HUES48 (cell line): ENCODE measurements at regions not wholly inside any gene's neighbourhood (a gene's known extent, or its start where the extent isn't known, plus 50 kb on each side); places are given as distances from the start of the nearest gene placed in this dataset.

Source experiments
- H3K27ac ChIP-seq: one replicate; pipeline ENCODE4 v1.7.0; 2013; ENCODE audit warnings: low read depth, low read length, inconsistent platforms
- H3K27me3 ChIP-seq: 2 replicates; pipeline ENCODE4 v1.6.1; 2013; ENCODE audit warnings: mild to moderate bottlenecking, low read length; ENCODE audit not compliant: control insufficient read depth, insufficient read depth
- H3K36me3 ChIP-seq: 2 replicates; pipeline ENCODE4 v1.6.1; 2013; ENCODE audit warnings: low read length; ENCODE audit not compliant: control insufficient read depth, insufficient read depth
- H3K4me1 ChIP-seq: 2 replicates; pipeline ENCODE4 v1.6.1; 2013; ENCODE audit warnings: mild to moderate bottlenecking, low read length; ENCODE audit not compliant: control insufficient read depth, insufficient read depth
- H3K4me3 ChIP-seq: 2 replicates; pipeline ENCODE4 v1.5.1; 2013; ENCODE audit warnings: mild to moderate bottlenecking, low read depth, low read length
- H3K9ac ChIP-seq: 2 replicates; pipeline ENCODE4 v1.6.1; 2013; ENCODE audit warnings: mild to moderate bottlenecking, low read depth, low read length, moderate library complexity
- H3K9me3 ChIP-seq: 2 replicates; pipeline ENCODE4 v1.6.1; 2013; ENCODE audit warnings: low read length; ENCODE audit not compliant: control insufficient read depth, insufficient read depth

DNA sequence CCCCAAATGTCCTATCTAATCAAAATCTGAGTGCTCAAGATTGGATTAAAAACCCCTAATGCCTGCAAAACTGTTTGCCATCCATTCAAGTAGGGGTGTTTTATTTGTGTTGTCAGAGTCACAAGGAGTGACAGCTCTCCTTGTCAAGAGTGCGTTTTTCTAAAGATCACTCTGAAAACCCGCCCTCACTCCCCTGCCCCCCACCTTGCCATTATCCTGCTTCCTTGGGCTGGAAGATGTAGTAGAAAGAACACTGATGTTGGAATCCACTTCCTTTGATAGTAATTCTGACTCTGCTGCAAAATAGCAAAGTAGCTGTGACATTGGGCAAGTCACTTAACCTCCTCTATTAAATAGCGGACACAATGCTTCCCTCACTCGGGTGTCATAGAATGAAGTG is 155.6 kb downstream of the TSN start:
- H3K9ac ChIP-seq, result no peak overlapping the region
- H3K4me3 ChIP-seq, result no peak overlapping the region
- H3K36me3 ChIP-seq, result no peaks in the 10 kb centered on the region
- H3K4me1 ChIP-seq, result no peaks in the 10 kb centered on the region
- no peaks in the 10 kb centered on the region for H3K9me3 ChIP-seq
- no peaks in the 10 kb centered on the region for H3K27me3 ChIP-seq
- no peak overlapping the region for H3K27ac ChIP-seq

DNA sequence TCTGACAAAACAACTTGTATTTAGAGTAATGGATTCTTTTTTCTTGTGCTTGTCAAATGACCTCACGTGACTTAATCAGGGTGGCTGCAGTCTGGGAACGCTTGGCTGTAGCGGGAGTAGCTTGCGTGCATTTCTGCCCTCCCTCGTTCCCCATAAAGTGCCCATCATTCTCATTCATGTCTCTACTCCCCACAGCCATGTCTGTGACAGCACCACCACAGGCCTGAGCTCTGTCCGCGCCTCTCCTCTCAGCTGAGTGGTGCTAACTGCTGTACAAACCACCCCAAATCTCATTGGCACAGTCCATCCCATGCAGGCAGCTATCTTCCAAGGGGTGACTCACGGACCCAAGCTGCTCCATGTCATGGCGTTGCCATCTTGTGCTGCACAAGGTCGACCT is 161.7 kb downstream of the TSN start:
- no peak overlapping the region for H3K9ac ChIP-seq
- H3K9me3 ChIP-seq, result no peaks in the 10 kb centered on the region
- H3K36me3 ChIP-seq, result no peaks in the 10 kb centered on the region
- no peaks in the 10 kb centered on the region for H3K27me3 ChIP-seq
- no peaks in the 10 kb centered on the region for H3K4me1 ChIP-seq
- no peak overlapping the region for H3K27ac ChIP-seq
- no peak overlapping the region for H3K4me3 ChIP-seq

DNA sequence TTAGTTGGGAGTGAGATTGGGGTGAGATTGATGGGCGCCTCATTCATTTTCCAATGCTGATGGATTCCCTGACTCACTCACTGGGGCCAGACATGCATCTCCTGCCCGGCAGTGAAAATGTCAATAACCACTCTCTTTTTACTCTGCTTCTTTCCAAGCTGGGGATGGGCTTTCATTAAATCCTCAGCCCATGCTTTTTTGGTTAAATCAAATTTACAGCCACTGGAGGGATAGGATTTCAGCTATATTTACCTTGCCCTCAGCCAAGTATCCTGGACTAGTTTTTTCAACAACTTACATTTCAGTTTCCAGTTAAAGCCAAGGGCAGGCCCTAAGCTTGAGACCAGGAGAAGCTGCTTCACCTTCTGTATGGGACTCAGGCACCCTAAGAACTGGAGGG is 162.8 kb downstream of the TSN start:
- Histone ChIP-seq H3K9me3 (no peaks in the 10 kb centered on the region), H3K27me3 (no peaks in the 10 kb centered on the region), H3K27ac (no peak overlapping the region), H3K4me3 (no peak overlapping the region), H3K36me3 (no peaks in the 10 kb centered on the region), H3K9ac (no peak overlapping the region), H3K4me1 (no peaks in the 10 kb centered on the region)

DNA sequence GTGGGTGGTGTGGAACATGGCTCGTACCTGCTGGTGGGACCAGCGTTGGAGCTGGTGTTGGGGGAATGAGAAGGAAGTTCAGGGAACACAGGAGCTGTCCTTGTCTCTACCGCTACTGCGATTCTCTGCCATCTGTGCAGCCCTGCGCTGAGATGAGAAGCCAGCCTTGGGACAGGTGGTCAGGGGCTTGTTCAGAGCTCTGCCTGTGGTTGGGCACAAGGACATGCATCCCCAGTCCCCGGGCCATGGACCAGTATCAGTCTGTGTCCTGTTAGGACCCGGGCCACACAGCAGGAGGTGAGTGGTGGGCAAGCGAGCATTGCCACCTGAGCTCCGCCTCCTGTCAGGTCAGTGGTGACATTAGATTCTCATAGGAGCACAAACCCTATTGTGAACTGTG is 164.4 kb downstream of the TSN start:
- Histone ChIP-seq H3K27ac (no peak overlapping the region), H3K4me3 (no peak overlapping the region), H3K4me1 (no peaks in the 10 kb centered on the region), H3K9ac (no peak overlapping the region), H3K27me3 (no peaks in the 10 kb centered on the region), H3K36me3 (no peaks in the 10 kb centered on the region), H3K9me3 (no peaks in the 10 kb centered on the region)

DNA sequence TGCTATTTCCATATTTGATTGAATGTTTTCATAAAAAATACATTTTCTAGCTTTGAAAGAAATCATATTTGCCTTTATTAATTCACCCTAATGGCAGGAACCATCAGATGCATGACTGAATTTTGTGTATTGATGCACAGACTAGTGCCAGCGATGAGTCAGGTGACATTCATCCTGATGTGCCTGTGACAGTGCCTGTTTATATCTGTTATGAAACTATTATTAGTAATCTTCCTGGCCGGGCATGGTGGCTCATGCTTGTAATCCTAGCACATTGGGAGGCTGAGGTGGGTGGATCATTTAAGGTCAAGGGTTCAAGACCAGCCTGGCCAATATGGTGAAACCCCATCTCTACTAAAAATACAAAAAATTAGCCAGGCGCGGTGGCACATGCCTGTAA is 170.0 kb downstream of the TSN start:
- Histone ChIP-seq H3K9ac (no peak overlapping the region), H3K27me3 (no peaks in the 10 kb centered on the region), H3K4me1 (no peaks in the 10 kb centered on the region), H3K36me3 (no peaks in the 10 kb centered on the region), H3K9me3 (no peaks in the 10 kb centered on the region), H3K4me3 (no peak overlapping the region), H3K27ac (no peak overlapping the region)

DNA sequence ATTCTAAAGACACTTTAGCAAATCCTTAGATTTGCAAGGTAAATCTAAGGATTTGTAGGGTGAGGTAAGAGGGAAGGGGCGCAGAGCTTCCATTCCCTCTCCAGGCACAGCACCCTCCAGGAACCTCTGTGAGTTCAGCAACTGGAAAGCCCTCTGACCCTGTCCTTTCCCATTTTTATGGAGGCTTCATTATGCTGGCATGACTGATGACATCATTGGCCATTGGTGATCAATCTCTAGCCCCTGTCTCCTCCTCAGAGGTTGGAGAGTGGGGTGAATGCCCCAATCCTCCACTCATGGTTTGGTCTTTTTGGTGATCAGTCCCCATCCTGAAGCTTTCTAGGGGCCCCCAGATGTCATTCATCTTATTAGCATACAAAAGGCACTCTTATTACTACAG is 187.8 kb downstream of the TSN start:
- Histone ChIP-seq H3K27ac (no peak overlapping the region), H3K9ac (no peak overlapping the region), H3K27me3 (no peaks in the 10 kb centered on the region), H3K4me1 (no peaks in the 10 kb centered on the region), H3K4me3 (no peak overlapping the region), H3K36me3 (no peaks in the 10 kb centered on the region), H3K9me3 (no peaks in the 10 kb centered on the region)

DNA sequence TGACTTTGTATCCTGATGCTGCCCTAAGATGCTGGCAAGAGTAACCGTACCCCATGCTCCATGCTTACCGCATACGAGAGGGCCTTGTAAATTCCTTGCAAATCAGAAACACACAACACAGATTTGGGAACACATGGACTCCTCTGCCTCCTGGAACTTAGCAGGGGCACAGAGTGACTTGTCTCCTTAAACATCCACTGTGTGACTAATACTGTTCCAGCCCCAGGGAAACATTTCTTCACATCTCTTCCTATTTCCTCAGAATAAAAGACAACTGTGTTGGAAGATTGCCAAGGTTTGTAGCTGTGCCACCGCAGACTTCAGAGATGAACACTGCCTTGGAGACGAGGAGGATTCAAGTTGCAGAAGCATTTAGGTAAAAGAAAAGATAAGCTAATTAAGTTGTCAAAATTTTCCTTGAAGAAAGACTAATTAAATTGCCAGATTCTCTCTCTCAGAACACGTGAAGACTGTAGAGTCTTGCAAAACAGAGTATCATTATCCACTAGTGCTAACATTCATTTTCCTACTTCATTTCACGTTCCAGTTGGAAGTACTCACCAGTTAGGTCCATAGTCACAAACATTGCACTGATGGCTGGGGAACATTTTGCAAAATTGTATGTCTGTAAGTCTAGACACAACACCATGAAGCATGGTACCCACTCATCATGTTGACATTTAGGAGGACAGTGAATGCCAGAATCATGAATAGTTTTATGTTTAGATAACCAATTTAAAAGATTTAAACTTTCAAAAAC is 188.8 kb downstream of the TSN start:
- no peak overlapping the region for H3K4me3 ChIP-seq
- H3K9me3 ChIP-seq, result no peaks in the 10 kb centered on the region
- no peaks in the 10 kb centered on the region for H3K4me1 ChIP-seq
- no peak overlapping the region for H3K27ac ChIP-seq
- no peak overlapping the region for H3K9ac ChIP-seq
- H3K36me3 ChIP-seq, result no peaks in the 10 kb centered on the region
- no peaks in the 10 kb centered on the region for H3K27me3 ChIP-seq

DNA sequence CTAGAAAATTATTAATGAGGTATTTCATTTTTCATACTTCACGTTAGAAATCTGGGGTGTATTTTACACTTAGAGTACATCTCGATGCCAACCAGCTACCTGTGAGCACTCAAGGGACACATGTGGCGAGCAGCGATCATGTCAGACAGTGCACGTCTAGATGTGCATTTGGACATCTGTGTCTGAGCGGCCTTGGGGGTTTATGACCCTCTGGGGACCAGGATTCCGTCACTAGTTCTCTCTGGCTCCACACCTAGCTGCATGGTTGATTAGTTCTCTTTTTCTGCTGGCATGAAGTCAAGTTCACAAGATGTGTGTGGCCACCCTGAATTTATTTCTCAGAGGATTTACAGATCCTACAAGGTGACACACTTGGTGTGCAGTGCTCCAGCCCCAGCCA is 192.2 kb downstream of the TSN start:
- Histone ChIP-seq H3K27ac (no peak overlapping the region), H3K4me3 (no peak overlapping the region), H3K4me1 (no peaks in the 10 kb centered on the region), H3K36me3 (no peaks in the 10 kb centered on the region), H3K9me3 (no peaks in the 10 kb centered on the region), H3K27me3 (no peaks in the 10 kb centered on the region), H3K9ac (no peak overlapping the region)

DNA sequence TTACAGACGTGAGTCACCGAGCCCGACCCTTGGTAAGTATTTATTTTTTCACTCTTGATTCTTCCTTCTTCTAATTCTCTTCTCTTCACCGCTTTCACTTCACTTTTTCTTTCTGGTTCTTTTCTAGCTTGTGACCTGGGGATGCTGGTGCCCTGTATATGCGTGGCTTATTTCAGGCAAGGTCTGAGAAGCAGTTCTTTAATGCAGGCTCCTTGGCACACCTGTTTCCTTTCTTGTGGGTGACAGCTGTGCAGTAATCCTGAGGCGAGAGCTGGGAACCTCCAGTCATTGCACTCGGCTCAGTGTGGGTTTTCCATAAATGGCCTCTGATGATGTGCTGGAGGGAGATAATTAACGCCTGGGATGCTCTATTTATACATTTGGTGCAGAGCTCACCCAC is 193.8 kb downstream of the TSN start:
- no peak overlapping the region for H3K27ac ChIP-seq
- H3K4me1 ChIP-seq, result no peaks in the 10 kb centered on the region
- H3K27me3 ChIP-seq, result no peaks in the 10 kb centered on the region
- no peak overlapping the region for H3K9ac ChIP-seq
- no peaks in the 10 kb centered on the region for H3K9me3 ChIP-seq
- H3K4me3 ChIP-seq, result no peak overlapping the region
- no peaks in the 10 kb centered on the region for H3K36me3 ChIP-seq

DNA sequence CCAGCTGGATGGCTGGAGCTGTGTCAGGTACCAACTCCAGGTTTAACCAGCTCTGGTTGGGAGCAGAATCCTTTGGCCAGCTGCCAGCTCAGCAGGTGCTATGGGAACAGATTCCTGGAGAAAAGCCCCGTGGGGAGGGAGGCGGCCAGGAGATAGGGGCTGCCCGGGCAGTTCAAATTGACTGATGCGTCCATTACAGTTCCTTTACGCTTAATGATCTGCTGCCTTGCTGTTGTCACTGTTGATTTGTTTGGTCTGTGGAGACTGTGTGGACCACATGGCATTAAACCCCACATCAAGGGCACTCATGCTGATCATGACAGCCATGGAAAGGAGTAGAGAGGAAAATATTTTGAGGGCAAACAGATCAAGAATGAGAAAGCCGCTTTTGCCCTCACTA is 200.0 kb downstream of the TSN start:
- H3K27me3 ChIP-seq, result no peaks in the 10 kb centered on the region
- H3K27ac ChIP-seq, result no peak overlapping the region
- H3K4me3 ChIP-seq, result no peak overlapping the region
- no peaks in the 10 kb centered on the region for H3K4me1 ChIP-seq
- no peak overlapping the region for H3K9ac ChIP-seq
- no peaks in the 10 kb centered on the region for H3K9me3 ChIP-seq
- no peaks in the 10 kb centered on the region for H3K36me3 ChIP-seq

DNA sequence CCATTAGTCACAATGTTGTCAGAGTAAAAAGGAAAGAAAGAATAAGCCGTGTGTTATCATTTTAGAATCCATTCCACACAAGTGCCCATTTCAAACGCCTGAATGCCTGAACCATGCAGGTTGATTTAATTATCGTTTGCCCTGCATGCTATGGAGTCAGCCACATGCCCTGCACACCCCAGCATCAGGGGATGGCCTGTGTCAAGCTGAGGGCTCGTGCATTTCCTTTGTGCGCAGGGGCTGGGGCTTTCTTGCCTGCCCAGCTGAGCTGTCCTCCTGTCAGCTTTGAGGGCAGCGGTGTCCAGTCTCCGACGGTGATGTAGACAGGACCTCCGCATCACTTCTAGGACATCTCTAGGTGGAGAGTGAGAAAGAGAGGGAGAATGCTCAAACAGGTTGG is 200.4 kb downstream of the TSN start:
- no peak overlapping the region for H3K4me3 ChIP-seq
- H3K4me1 ChIP-seq, result no peaks in the 10 kb centered on the region
- no peaks in the 10 kb centered on the region for H3K9me3 ChIP-seq
- no peak overlapping the region for H3K27ac ChIP-seq
- no peaks in the 10 kb centered on the region for H3K27me3 ChIP-seq
- H3K36me3 ChIP-seq, result no peaks in the 10 kb centered on the region
- no peak overlapping the region for H3K9ac ChIP-seq

DNA sequence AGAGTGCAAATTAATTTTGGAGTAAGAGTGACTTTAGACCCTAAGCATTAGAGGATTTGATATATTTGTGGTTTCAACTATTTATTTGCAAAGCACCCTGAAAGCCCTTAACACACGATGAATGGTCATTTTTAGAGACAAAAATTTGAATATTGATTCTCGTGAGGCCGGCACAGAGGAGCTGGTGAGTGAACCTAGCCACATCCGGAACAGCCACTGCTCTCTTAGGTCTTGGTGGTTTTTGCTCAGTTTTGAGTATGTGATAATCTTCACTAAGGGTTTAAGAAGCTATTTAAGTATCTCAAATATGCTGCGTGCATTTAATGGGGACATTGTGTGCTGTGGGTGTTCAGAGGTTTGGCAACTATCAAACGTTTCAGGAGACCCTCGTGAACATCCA is 204.8 kb downstream of the TSN start:
- H3K4me1 ChIP-seq, result no peaks in the 10 kb centered on the region
- H3K9me3 ChIP-seq, result no peaks in the 10 kb centered on the region
- no peaks in the 10 kb centered on the region for H3K27me3 ChIP-seq
- H3K36me3 ChIP-seq, result no peaks in the 10 kb centered on the region
- no peak overlapping the region for H3K27ac ChIP-seq
- H3K9ac ChIP-seq, result no peak overlapping the region
- H3K4me3 ChIP-seq, result no peak overlapping the region
